Eye (tissue), 1 donor: ENCODE measurements at regions not wholly inside any gene's neighbourhood (a gene's known extent, or its start where the extent isn't known, plus 50 kb on each side); places are given as distances from the start of the nearest gene placed in this dataset.

Experiments used
- DNase-seq: peaks from one replicate; pipeline ENCODE4 v3.0.0-alpha.2; 2015

DNA sequence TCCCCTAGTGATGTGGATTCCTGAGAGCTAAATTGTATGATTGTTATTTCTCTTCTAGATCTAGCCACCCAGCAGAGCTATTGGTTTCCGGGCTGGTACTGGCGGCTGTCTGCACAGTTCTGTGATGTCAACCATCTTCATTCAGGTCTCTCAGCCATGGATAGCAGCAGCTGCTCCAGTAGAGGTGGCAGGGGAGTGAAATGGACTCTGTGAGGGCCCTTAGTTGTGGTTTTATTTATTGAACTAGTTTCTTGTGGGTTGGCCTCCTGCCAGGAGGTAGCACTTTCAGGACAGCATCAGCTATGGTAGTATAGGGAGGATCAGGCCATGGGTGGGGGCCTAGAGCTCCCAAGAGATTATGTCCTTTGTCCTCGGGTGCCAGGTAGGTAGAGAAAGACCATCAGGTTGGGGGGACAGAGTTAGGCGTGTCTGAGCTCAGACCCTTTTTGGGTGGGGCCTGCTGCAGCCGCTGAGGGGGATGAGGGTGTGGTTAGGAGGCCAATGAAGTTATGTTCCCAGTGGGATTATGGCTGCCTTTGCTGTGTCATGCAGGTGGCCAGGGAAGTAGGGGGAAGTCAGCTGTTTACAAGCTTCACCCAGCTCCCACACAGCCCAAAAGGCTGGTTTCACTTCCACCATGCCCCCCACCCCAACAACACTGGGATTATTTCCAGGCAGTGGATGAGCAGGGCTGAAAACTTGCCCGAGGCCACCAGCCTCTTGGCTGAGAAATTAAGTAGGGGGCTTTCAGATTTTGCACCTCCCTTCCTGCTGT lies 55.1 kb upstream of the RGS4 start:
- no peak for DNase-seq

DNA sequence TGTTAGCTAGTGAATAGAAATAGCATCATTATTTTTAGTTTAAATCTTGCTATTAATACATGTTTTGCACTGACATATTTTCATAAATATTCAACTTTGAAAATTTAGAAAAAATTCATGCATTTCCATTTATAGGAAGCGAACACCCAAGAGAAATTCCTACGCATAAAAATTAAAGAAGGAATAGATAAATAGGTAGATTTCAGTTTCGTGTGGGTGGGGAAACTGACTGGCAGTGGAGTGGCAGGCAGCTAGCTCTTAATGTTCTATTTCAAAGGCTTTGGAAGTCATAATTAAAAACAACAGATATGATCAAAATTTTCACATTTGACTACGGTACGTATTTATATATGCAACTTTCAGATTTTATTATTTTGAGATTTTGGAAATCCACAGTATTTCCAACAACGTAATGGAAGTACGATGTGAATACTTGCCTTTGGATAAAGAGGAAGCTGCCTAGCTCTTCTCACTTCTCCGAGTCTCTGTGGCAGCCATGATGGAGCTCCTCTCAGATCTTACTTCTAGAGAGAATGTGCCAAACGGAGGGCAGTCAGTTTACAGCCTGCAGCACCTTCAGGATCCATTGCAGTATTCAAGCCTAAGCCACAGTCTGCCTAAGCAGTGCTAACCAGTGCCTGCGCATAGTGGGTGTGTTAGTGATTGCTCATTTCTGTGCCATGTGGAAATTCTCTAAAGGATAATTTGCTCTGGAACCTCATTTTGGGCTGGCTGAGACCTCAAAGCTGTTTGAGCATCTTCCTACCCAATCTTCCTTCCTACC lies 62.9 kb upstream of the RGS4 start:
- DNase-seq = no peak

DNA sequence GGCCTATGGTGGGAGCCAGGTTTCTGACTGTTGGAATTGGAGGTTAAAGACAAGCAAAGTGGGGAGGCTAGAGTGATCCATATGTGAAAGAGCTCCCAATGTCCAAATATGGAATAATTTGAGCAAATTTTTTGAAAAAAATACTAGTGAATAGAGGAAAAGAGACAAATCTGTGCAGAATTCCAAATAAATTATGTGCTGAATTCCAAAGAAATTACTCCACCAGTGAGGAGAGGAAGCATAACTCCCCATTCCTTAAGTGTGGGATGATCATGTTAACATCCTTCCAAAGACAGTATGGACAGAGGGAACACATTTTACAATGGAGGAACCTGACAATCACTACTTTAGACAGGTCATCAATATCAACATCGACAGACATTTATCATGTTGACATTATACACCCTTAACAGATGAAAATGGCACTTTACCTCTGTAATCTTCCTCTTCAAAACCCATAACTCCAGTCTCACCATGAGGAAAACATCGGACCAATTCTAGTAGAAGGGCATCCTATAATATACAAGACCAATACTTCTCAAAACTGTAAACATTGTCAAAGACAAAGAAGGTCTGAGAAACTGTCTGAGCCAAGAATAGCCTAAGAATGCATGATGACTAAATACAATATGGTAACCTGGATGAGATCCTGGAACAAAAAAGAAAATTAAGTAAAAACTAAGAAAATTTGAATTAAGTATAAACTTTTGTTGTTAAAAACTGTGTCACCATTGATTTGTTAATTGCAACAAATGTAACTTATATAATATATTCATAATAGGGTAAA lies 71.5 kb upstream of the RGS4 start:
- peak; percentile 2 for DNase-seq

DNA sequence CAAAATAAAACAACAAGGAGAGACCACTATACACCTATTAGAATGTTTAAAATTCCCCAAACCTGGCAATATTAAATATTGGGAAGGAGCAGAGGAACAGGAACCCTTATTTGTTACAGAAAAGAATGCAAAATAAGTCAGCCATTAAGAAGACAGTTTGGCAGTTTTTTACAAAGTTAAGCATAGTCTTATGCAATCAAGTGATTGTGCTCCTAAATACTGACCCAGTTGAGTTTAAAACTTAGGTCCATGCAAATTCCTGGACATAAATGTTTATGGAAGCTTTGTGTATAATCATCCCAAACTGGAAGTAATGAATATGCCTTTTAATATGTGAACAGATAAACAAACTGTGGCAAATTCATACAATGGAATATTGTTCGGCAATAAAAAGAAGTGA lies 72.9 kb upstream of the RGS4 start:
- DNase-seq = no peak

DNA sequence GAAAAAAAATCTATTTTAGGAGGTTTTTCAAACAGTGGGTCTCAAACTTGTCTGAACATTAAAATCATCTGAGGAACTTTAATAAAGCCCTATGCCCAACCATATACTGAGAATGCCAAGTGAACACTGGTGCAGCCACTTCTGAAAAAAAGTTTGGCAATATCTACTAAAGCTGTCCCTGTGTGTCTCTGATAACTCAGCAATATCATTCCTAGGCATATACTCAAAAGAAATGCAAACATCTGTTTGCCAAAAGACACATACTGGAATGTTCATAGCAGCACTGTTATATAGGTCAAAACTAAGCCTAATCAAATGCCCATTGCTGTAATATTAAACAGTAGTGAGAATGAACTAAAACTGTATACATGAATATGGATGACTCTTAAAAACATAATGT lies 74.2 kb upstream of the RGS4 start:
- DNase-seq = no peak

DNA sequence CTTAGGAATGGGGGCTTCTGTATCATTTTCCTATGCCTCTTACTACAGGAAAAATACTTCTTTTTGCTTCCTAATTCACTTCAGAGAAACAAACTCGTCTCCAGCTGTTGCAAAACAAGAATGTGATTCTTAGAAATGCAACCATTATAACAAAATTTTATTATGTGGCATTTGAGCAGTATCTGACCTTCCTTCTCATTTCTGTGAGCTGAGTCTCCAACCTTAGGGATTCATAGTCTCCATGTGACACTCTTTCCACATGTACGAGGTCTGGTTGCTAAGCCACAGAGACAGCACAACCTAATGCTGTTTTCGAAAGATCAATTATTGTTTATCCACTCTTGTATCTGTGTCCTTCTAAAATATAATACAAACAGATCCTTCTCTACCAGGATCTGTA lies 75.3 kb upstream of the RGS4 start:
- no peak for DNase-seq

DNA sequence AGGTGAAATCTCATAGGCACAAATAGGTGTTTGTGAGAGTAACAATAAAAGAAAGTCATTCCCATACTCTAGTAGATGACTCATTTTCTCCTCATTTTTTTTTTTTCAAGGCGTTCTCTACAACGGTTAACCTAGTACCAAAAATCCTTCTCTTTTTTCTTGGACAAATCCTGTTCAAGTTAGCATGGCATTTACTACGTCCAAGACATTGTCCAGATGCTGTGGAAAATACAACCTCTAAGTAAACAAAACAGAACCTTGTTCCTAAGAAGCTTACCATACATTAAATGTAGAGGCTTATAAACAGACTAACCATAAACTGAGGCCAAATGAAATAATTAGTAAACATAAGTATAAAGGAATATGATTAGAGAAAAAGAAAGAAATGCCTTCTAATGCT lies 76.2 kb upstream of the RGS4 start:
- no peak for DNase-seq

DNA sequence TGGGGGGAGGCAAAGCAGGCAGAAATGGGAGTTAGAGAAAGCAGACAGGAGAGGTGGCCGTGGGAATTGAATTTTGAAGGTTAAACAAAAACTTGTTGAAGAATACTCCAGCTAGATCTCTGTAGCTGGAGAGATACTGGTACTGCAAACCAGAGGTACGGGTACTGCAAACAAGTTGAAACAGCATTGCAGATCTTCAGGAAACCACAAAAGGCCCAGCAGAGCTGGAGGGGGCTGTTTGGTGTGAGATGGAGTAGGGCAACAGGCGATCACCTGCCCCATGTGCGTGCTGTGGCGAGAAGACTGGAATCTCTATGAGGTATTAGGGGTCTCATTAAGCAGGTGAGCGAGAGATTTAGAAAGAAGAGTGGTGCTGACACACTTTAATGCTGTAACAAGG lies 77.7 kb upstream of the RGS4 start:
- no peak for DNase-seq

DNA sequence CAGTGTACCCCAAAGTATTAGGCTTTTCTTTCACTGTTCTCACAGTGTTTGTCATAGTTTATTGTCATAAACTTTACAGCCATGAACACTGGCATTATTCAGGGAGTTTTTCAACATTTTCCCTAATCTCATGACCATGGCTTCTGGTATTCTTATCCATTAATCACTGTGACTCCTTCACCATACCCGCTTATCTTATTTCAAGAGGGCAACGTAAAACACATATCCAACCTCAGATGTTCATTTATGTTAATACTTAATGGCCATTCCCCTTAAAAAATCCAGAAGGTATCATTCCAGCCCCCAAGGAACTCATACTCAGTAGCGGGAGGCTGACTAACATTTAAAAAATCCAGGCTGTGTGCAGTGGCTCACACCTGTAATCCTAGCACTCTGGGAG lies 78.5 kb upstream of the RGS4 start:
- no peak for DNase-seq

DNA sequence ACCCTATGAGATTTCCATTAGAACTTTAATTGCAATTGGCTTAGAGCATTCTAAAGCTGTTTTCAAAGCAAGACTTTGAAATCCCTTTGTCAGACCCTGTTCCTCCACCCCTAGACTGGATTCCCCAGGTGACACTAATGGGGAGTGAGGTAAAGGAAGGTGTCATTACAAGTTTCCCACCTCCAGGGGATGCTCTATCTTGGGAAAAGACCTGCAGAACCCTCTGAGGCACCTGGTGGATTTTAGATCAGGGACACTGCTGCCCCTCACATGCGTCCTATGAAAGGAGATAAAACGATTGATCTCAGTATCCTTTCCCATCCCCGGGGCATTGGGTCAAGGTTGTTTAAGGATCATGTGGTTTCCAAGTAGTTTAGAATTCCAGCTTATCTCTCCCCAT lies 80.3 kb upstream of the RGS4 start:
- DNase-seq = no peak

DNA sequence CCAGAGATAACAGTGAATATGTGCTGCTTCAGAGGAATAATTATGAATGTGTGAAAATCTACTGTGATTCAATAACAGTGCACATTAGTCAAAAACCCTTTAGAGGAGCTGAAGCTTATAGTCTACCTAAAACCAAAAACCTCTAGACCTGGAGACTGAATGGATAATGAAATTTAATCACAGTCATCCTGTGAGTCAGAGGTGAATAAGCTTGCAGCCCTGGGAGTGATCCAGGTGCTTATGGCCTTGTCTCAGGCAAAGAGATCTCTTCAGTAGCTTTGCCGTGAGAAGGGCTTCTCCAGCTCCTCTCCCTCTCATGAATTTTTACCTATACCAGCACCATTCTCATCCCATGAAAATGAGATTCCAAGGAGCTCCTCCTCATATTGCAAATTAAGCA lies 81.3 kb upstream of the RGS4 start:
- no peak for DNase-seq

DNA sequence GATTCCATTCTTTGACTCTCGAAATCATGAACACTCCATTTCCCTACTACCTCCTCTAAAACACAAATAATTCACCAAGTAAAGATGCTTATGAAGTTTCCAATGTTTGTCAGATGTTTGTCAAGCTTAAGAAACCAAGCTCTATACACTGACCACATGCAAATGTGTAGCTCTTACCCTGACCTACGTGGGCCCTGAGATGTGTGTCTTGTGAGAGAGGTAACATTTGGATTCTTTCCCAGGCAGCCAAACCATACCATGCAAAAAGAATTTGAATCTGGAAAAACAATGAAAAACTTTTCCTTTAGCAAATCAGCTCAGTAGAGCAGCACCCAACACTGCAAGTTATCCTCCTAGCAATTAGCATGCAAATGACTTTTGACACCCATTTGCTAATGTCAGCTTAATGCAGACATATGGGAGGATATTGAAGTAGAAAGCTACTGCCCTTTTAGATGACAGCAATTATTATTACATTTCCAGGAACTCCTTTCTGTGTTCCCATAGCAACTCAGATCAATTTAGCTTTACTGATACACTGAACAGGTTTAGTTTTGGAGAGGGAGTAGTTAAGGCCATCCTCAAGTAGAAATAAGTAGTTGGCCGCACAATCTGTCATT lies 83.2 kb upstream of the RGS4 start:
- no peak for DNase-seq

DNA sequence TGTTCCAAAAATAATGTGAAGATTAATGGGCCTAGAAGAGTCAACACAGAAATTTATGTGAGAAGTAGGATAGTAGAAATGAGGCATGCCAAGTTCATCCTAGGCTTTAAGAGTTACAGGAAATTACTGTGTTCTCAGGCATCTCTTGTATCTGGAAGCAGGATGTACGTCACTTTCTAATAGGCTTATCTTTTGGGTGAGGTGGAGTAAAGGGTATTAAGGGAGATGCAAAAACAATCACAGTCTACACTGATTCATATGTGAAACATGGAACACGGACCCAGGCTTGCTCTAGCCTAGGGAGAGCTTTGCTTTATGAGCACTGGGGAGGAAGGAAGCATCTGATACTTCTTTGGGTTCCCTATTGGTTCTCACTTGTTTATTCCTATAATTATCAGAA lies 84.5 kb upstream of the RGS4 start:
- DNase-seq = no peak

DNA sequence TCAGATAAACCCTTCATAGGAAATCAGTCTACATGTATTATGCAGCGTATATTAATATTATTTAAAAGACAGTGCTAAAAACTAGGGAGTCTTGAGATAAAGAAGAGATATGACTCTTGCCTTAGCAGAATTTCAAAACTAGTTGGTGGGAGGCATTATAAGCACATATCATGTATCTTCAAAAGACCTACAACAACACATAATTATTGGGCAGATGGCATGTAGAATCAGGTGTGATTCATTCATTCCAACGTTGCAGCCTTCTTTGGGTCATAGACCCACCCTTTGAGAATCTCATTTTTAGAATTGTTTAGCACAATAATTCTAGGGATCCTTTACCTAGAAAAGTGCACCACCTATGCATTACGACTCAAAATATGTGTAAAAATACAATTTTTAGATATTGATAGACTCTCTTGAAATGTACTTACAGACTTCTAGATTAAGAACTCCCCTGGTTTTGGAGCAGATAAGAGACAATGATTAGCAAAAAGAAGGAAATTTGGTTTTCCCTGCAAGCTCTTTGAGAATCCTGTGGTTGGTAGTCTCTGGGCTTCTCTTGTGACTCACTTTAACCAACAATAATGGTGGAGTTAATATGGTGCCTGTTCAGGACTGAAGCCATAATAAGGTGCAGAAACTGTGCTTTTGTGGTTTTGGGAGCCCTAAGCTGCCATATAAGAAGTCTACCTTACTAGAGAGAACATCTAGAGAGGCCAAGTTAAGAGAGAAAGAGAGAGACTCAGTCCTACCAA lies 85.3 kb upstream of the RGS4 start:
- no peak for DNase-seq

DNA sequence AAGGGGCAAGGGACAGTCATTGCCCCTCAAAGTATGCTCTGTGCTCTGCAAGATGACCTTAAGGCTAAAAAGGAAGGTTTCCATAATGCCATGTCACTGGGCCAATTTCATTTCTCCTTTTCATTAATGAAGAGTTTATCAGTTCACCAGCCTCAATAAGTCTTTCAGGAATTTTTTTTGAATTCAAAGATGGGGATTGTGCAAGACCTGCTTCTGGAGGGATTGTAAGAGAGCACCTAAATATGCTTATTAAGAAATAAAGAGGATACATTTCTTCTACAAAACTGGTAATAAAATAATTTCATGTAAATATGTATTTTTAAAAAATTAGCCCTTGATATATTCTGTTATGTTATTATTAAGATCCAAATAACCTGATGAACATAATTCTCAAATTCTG lies 86.8 kb upstream of the RGS4 start:
- no peak for DNase-seq

DNA sequence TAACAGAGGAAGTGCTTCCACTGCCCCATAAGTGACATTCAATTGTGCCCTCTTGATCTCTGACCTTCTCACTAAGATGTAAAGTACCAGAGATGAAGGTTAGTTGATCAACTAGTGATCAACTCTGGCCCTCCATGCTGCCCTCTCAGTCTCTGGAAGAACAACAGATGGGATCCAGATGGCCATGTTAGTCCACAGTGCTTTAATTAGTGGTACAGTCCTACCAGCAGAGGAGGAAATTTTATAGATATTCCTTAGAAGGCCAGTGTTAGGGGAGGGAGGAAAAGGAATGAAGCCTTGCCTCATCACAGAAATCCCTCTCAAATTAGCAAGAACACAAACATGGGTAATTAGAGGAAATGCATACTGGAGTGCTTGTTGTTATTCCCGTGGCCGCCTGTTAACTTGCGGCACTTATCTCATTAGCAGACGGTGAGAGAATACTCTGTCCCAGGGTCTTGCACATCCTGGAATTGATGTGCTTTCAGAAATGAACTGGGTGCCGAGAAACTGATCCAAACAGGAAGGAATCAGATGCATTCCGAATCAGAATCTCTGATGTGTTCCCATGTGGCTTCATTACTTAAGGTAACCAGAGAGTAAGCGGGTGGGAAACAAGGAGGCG lies 91.1 kb upstream of the RGS4 start:
- peak; percentile 25 for DNase-seq

DNA sequence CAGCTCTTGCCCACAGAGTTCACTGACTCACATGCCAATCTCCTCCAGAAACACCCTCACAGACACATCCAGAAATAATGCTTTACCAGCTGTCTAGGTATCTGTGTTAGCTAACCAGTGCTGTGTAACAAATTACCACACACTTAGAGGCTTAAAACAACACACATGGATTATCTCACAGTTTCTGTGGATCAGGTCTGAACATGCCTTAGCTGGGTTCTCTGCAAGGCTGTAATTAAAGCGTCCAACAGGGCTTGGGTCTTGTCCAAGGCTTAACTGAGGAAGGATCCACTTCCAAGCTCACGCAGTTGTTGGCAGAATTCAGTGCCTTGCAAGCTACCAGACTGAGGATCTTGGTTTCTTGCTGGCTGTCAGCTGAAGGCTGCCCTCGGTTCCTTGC lies 92.5 kb upstream of the RGS4 start:
- DNase-seq = no peak

DNA sequence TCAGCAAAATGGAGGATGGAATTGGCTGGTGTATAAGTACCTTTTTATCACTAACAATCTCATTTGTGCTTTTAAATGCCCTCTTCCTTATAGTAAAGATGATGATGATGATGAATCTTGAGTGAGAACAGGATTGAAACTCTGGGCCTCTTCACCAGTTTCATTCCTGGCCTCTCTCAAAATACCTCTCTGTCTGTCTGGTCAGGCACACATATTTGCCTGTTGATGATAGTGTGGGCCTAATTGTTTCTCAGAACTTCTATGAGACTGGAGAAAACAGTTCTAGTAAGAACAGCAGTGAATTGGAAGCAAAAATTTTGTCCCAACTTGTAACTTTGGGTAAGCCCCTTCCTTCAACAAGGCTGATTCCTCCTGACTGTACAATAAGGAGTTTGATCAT lies 94.4 kb upstream of the RGS4 start:
- DNase-seq = no peak

DNA sequence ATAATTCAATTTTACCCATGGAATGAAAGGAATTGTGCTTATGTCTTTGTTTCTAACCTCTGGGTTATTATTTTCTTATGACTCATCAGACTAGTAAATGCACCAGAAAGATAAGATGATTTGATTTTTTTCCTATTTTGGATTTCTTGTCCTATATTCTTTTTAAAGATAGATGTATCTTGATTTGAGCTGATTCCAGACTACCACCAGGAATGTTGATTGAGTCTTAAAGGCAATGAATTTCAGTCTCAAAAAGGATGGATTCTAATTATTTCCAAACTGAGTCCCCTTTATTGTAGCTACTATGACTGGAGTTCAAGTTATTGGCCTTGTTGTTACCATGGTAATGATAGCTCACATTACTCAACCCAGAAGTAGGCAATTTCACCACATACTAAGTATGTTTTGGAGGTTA lies 95.8 kb upstream of the RGS4 start:
- peak; percentile 7 for DNase-seq

DNA sequence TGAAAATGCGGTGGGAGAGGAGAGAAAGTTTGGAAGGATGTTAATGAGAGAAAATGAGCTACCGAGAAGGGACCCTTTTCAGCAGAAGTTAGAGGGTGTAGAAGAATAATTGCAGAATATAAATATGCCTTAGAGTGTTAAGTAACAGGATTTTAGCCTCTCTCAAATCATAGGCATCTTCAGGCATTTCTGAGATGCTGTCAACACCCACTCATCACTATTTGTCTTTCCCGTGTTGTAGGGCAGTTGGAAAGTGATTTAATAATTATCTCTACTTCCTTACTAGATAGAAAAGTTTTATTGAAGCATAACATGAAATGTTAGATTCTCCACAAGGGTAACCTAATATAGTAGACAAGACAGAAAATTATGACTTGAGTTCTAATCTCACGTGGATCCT lies 96.4 kb upstream of the RGS4 start:
- no peak for DNase-seq

DNA sequence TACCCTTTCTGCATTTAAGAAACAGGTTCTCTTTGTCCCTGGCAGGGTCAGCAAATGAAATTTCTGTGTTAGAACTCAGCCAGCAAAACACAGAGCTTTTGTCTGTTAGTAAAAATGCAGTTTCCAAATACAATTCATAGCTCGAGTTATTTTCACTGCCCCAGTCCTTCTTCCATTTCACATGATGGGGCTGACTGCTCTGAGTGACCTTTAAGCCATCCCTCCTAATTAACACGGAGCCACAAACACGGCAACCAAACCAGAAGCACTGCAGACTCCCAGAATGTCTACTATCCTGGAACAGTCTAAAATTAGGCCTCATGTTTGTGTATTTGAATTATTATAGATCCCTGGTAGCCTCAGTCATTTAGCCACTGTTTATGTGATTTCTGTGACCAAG lies 99.1 kb upstream of the RGS4 start:
- no peak for DNase-seq

DNA sequence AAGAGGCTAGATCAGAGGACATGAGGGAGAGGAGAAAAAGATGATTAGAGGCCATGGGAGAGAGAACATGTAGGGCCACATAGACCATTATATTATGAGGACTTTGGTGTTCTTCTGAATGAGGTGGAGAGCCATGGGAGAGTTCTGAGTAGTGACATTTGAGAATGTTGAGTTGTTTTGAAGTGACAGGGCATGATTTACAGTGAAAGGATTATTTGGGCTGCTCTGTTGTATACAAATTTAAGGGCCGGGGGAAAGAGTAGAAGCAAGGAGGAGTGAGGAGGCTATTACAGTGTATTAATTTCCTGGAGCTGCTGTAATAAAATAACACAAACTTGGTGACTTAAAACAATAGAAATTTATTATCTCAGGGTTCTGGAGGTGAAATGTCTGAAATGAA lies 102.5 kb upstream of the RGS4 start:
- no peak for DNase-seq
